ENCODE measurements at regions not wholly inside any gene's neighbourhood (a gene's known extent, or its start where the extent isn't known, plus 50 kb on each side); places are given as distances from the start of the nearest gene placed in this dataset.

DNA sequence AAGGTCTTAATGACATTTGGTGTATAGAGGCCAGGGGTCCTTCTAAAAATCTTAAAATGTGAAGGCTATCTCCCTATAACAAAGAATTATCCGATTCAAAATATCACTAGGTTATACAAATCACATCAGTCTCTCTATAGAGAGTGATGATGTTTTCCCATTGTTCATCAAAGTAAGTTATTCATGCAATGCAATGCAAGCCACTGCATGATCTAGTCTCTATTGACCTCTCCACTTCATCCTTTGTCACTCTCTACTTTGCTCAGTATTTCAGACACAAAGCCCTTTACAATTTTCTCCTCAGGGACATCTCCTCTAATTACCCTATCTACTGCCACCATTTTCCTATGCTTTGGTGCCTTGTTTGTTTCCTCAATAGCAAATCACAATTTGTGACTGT, 628.0 kb downstream of the HTR1B start:
- TF ChIP-seq EZH2 (IDR thresholded peaks at IDR 0.05; ENCODE audit: low read length) = no peak
- TF ChIP-seq, protein P1, sequence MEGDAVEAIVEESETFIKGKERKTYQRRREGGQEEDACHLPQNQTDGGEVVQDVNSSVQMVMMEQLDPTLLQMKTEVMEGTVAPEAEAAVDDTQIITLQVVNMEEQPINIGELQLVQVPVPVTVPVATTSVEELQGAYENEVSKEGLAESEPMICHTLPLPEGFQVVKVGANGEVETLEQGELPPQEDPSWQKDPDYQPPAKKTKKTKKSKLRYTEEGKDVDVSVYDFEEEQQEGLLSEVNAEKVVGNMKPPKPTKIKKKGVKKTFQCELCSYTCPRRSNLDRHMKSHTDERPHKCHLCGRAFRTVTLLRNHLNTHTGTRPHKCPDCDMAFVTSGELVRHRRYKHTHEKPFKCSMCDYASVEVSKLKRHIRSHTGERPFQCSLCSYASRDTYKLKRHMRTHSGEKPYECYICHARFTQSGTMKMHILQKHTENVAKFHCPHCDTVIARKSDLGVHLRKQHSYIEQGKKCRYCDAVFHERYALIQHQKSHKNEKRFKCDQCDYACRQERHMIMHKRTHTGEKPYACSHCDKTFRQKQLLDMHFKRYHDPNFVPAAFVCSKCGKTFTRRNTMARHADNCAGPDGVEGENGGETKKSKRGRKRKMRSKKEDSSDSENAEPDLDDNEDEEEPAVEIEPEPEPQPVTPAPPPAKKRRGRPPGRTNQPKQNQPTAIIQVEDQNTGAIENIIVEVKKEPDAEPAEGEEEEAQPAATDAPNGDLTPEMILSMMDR (optimal IDR thresholded peaks at IDR 0.05 in 1 of 3, IDR thresholded peaks at IDR 0.05 in 1 of 3, conservative IDR thresholded peaks at IDR 0.05 in 1 of 3; ENCODE audit: extremely low read depth in 1 of 3, insufficient read depth in 2 of 3, low read length in 3 of 3) = no peak

Measured in keratinocyte (primary cell).